Esophagus muscularis mucosa (tissue), 4 donors: ENCODE measurements at regions not wholly inside any gene's neighbourhood (a gene's known extent, or its start where the extent isn't known, plus 50 kb on each side); places are given as distances from the start of the nearest gene placed in this dataset.

ENCODE experiments used
- DNase-seq: peaks from one replicate; pipeline ENCODE4 v3.0.0-alpha.2; 2017; ENCODE audit errors: extremely low spot score
- H3K27ac ChIP-seq, 4 donors: fragments of 200-600 bp; sonication (generic); replicated peaks in 1 of 4; 1 replicate in 3 of 4; 2 replicates in 1 of 4; pipeline ENCODE4 v1.5.1; 2016 to 2019; ENCODE audit warnings: mild to moderate bottlenecking in 1 of 4
- H3K27me3 ChIP-seq, 4 donors: fragments of 200-600 bp; sonication (generic); one replicate each; pipeline versions ENCODE4 v1.5.1 to v1.6.0; 2016 to 2019
- H3K36me3 ChIP-seq, 4 donors: fragments of 200-600 bp; sonication (generic); one replicate each; pipeline ENCODE4 v1.5.1; 2016 to 2019
- H3K4me1 ChIP-seq, 4 donors: fragments of 200-600 bp; sonication (generic); one replicate each; pipeline ENCODE4 v1.5.1; 2016 to 2019
- H3K4me3 ChIP-seq, 4 donors: fragments of 200-600 bp; sonication (generic); 1 replicate in 2 of 4; 2 replicates in 2 of 4; pipeline ENCODE4 v1.5.1; 2016 to 2019; ENCODE audit warnings: mild to moderate bottlenecking in 4 of 4, moderate library complexity in 1 of 4
- H3K9me3 ChIP-seq, 4 donors: fragments of 200-600 bp; sonication (generic); 1 replicate in 3 of 4; 2 replicates in 1 of 4; pipeline ENCODE4 v1.5.1; 2016 to 2019
- CTCF ChIP-seq, 3 experiments: fragments of 200-600 bp in 2 of 3; fragments of 450-650 bp in 1 of 3; sonication (generic) in 2 of 3; IDR thresholded peaks; one replicate each; pipeline ENCODE4 v1.5.1; 2017 to 2019; ENCODE audit warnings: antibody characterized with exemption in 3 of 3, mild to moderate bottlenecking in 2 of 3, moderate library complexity in 1 of 3
- EP300 ChIP-seq: sonication (generic); formaldehyde crosslinking; IDR thresholded peaks from one replicate; pipeline ENCODE4 v1.6.1; 2017; ENCODE audit warnings: antibody characterized with exemption
- POLR2A ChIP-seq: fragments of 450-650 bp; IDR thresholded peaks from one replicate; pipeline ENCODE4 v1.6.1; 2017; ENCODE audit warnings: antibody characterized with exemption, moderate library complexity, mild to moderate bottlenecking, low read depth
- POLR2AphosphoS5 ChIP-seq, 2 donors: sonication (generic); formaldehyde crosslinking; IDR thresholded peaks; one replicate each; pipeline ENCODE4 v1.6.1; 2017; ENCODE audit warnings: antibody characterized with exemption in 2 of 2
- WGBS: methylation state at CpG from one replicate; pipeline ENCODE4 v1.1.5; 2018; 5-methylcytosine and 5-hydroxymethylcytosine counted together
- intact Hi-C: fragments of 100-400 bp; cut with DNase I; formaldehyde crosslinking; loops from one replicate; pipeline ENCODE4 v1.15.1; 2023

GRCh38 chr6:88455317-88455716 is 289.2 kb upstream of the CNR1 start:
- DNase-seq = no peak
- WGBS = 54% methylated on average over 3 of the region's 3 CpGs
- no peaks in the 10 kb centered on the region for H3K4me1 ChIP-seq
- H3K4me3 ChIP-seq = no peak overlapping the region
- H3K27ac ChIP-seq = no peak overlapping the region
- no peaks in the 10 kb centered on the region for H3K27me3 ChIP-seq
- TF ChIP-seq POLR2A (no peak), CTCF (IDR thresholded peaks at IDR 0.05) (no peak), EP300 (no peak), POLR2AphosphoS5 (IDR thresholded peaks at IDR 0.05) (no peak)
- H3K9me3 ChIP-seq = no peaks in the 10 kb centered on the region
- intact Hi-C loops = no loop called here
- H3K36me3 ChIP-seq = no peaks in the 10 kb centered on the region

GRCh38 chr6:88454658-88455057 is 288.5 kb upstream of the CNR1 start:
- TF ChIP-seq CTCF (IDR thresholded peaks at IDR 0.05) = no peak
- TF ChIP-seq EP300 = no peak
- no peak for TF ChIP-seq POLR2AphosphoS5 (IDR thresholded peaks at IDR 0.05)
- intact Hi-C loops = no loop called here
- no peak for DNase-seq
- H3K27ac ChIP-seq = no peak overlapping the region
- WGBS = 71% methylated on average over 2 of the region's 2 CpGs
- no peaks in the 10 kb centered on the region for H3K4me1 ChIP-seq
- H3K27me3 ChIP-seq = no peaks in the 10 kb centered on the region
- H3K4me3 ChIP-seq = no peak overlapping the region
- H3K36me3 ChIP-seq = no peaks in the 10 kb centered on the region
- no peaks in the 10 kb centered on the region for H3K9me3 ChIP-seq

- 85% methylated on average over 3 of the region's 3 CpGs for WGBS
- Histone ChIP-seq H3K4me1 (no peaks in the 10 kb centered on the region), H3K4me3 (no peak overlapping the region), H3K36me3 (no peaks in the 10 kb centered on the region), H3K27ac (no peak overlapping the region), H3K27me3 (no peaks in the 10 kb centered on the region), H3K9me3 (no peaks in the 10 kb centered on the region)
- intact Hi-C loops = no loop called here
- no peak for DNase-seq
- TF ChIP-seq POLR2A (no peak), CTCF (IDR thresholded peaks at IDR 0.05) (no peak), POLR2AphosphoS5 (IDR thresholded peaks at IDR 0.05) (no peak), EP300 (no peak)
Observed at GRCh38 chr6:88449770-88450169, 283.6 kb upstream of the CNR1 start.

- H3K27ac ChIP-seq = no peak overlapping the region
- H3K9me3 ChIP-seq = no peaks in the 10 kb centered on the region
- no peaks in the 10 kb centered on the region for H3K4me1 ChIP-seq
- intact Hi-C loops = no loop called here
- no peaks in the 10 kb centered on the region for H3K27me3 ChIP-seq
- no peak overlapping the region for H3K4me3 ChIP-seq
- WGBS = 52% methylated on average over 2 of the region's 2 CpGs
- DNase-seq = no peak
- H3K36me3 ChIP-seq = no peaks in the 10 kb centered on the region
- no peak for TF ChIP-seq POLR2A
- TF ChIP-seq CTCF (IDR thresholded peaks at IDR 0.05) = no peak
- no peak for TF ChIP-seq POLR2AphosphoS5 (IDR thresholded peaks at IDR 0.05)
- no peak for TF ChIP-seq EP300
Observed at GRCh38 chr6:88445188-88445965, 279.2 kb upstream of the CNR1 start.

- no peak for TF ChIP-seq POLR2AphosphoS5 (IDR thresholded peaks at IDR 0.05)
- TF ChIP-seq EP300 = no peak
- no peak for TF ChIP-seq POLR2A
- TF ChIP-seq CTCF (IDR thresholded peaks at IDR 0.05) = no peak
- no peaks in the 10 kb centered on the region for H3K27me3 ChIP-seq
- H3K4me3 ChIP-seq = no peak overlapping the region
- no peaks in the 10 kb centered on the region for H3K36me3 ChIP-seq
- H3K9me3 ChIP-seq = no peaks in the 10 kb centered on the region
- intact Hi-C loops = no loop called here
- no peak for DNase-seq
- 89% methylated on average over 1 of the region's 1 CpG for WGBS
- H3K4me1 ChIP-seq = no peaks in the 10 kb centered on the region
- no peak overlapping the region for H3K27ac ChIP-seq
Observed at GRCh38 chr6:88443554-88443953, 277.4 kb upstream of the CNR1 start.
